ENCODE measurements at regions not wholly inside any gene's neighbourhood (a gene's known extent, or its start where the extent isn't known, plus 50 kb on each side); places are given as distances from the start of the nearest gene placed in this dataset.

DNA sequence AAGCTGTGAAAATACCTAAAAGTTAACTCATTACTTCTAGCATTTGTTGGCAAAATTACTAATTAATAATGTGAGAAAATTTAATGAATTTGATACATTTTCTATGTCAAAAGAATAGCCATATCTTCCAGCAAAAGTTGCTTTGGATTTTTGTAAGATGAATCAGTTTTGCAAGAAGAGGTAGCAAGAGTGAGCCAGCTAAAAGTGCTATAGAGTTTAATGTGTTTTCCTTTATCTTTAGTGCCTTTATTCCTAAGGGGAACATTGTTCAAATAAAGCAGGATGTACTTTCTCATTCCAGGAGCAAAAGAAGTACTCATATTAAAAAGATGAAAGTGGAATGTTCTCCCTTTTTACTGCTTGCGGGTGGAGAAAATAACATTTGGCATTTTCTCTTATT lies 622.2 kb downstream of the ANXA1 start:
- TF ChIP-seq, protein P1, sequence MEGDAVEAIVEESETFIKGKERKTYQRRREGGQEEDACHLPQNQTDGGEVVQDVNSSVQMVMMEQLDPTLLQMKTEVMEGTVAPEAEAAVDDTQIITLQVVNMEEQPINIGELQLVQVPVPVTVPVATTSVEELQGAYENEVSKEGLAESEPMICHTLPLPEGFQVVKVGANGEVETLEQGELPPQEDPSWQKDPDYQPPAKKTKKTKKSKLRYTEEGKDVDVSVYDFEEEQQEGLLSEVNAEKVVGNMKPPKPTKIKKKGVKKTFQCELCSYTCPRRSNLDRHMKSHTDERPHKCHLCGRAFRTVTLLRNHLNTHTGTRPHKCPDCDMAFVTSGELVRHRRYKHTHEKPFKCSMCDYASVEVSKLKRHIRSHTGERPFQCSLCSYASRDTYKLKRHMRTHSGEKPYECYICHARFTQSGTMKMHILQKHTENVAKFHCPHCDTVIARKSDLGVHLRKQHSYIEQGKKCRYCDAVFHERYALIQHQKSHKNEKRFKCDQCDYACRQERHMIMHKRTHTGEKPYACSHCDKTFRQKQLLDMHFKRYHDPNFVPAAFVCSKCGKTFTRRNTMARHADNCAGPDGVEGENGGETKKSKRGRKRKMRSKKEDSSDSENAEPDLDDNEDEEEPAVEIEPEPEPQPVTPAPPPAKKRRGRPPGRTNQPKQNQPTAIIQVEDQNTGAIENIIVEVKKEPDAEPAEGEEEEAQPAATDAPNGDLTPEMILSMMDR (conservative IDR thresholded peaks at IDR 0.05; ENCODE audit: low read depth in 2 of 2) = no peak
- TF ChIP-seq EZH2phosphoT487 (IDR thresholded peaks at IDR 0.05; ENCODE audit: unreplicated experiment) (no peak), POLR2AphosphoS5 (IDR thresholded peaks at IDR 0.05; ENCODE audit: low read depth) (no peak), JUNB (IDR thresholded peaks at IDR 0.05; ENCODE audit: unreplicated experiment) (no peak)
